SK-N-SH (cell line): ENCODE measurements at regions not wholly inside any gene's neighbourhood (a gene's known extent, or its start where the extent isn't known, plus 50 kb on each side); places are given as distances from the start of the nearest gene placed in this dataset.
"Not testable (repeated sequence)": the region's sequence is repeated elsewhere in the genome, so short reads cannot be mapped to it uniquely, and the experiment has no call there.

ENCODE experiments used
- CTCF ChIP-seq: fragments of 200-600 bp; sonication (generic); IDR thresholded peaks from 2 replicates; pipeline ENCODE4 v1.6.1; 2017; ENCODE audit warnings: antibody characterized with exemption, mild to moderate bottlenecking, moderate library complexity
- EP300 ChIP-seq, 2 experiments: IDR thresholded peaks; 2 replicates each; pipeline versions ENCODE4 v1.4.0 to v1.6.1; 2012; ENCODE audit warnings: borderline replicate concordance in 1 of 2, low read depth in 1 of 2, low read length in 1 of 2
- EZH2phosphoT487 ChIP-seq: fragments of 200-600 bp; sonication (generic); IDR thresholded peaks from 2 replicates; pipeline ENCODE4 v1.6.1; 2017; ENCODE audit warnings: low read depth, mixed run types, mild to moderate bottlenecking, antibody characterized with exemption, moderate library complexity, borderline replicate concordance
- JUND ChIP-seq: IDR thresholded peaks from 2 replicates; pipeline ENCODE4 v1.4.0; 2012
- MAX ChIP-seq: IDR thresholded peaks from 2 replicates; pipeline ENCODE4 v1.4.0; 2012; ENCODE audit warnings: low read depth
- POLR2AphosphoS5 ChIP-seq: IDR thresholded peaks from 2 replicates; pipeline ENCODE4 v1.6.1; 2012; ENCODE audit warnings: low read depth, low read length
- RXRA ChIP-seq: IDR thresholded peaks from 2 replicates; pipeline ENCODE4 v1.4.0; 2012; ENCODE audit warnings: low read depth, mild to moderate bottlenecking, borderline replicate concordance
- SIN3A ChIP-seq: IDR thresholded peaks from 2 replicates; pipeline ENCODE4 v1.6.1; 2012; ENCODE audit warnings: low read depth, mild to moderate bottlenecking, low read length, moderate library complexity, borderline replicate concordance
- YY1 ChIP-seq: IDR thresholded peaks from 2 replicates; pipeline ENCODE4 v1.4.0; 2012; ENCODE audit warnings: low read depth, mild to moderate bottlenecking

- not testable (repeated sequence) for TF ChIP-seq SIN3A; CTCF; EP300 (IDR thresholded peaks at IDR 0.05; ENCODE audit: borderline replicate concordance in 1 of 2, low read depth in 1 of 2, low read length in 1 of 2); EZH2phosphoT487; RXRA; MAX; YY1; JUND; POLR2AphosphoS5
These were observed 69.8 kb upstream of the DUSP21 start for GRCh38 chrX:44774066-44774465.
